ENCODE measurements at regions not wholly inside any gene's neighbourhood (a gene's known extent, or its start where the extent isn't known, plus 50 kb on each side); places are given as distances from the start of the nearest gene placed in this dataset.

- Mint-ChIP-seq H3K4me3 (no peak overlapping the region), H3K4me1 (ENCODE audit: low read depth) (no peaks in the 10 kb centered on the region), H3K27me3 (ENCODE audit: low read depth) (peaks cover 10% of the 10 kb centered on the region), H3K27ac (no peak overlapping the region), H3K9me3 (peaks cover 12% of the 10 kb centered on the region in 2 donors), H3K36me3 (ENCODE audit: insufficient read depth in 2 of 2) (peaks cover 2 to 6% of the 10 kb centered on the region in 2 donors)
- DNase-seq (no peak), ATAC-seq (replicated peaks in 1 of 2) (no peak)
Observed at GRCh38 chr5:173557123-173557903, 59.1 kb downstream of the BOD1 start.

GRCh38 chr5:173556142-173557028, 60.1 kb downstream of the BOD1 start:
- peaks cover 7 to 11% of the 10 kb centered on the region in 2 donors for H3K9me3 Mint-ChIP-seq
- H3K36me3 Mint-ChIP-seq (ENCODE audit: insufficient read depth in 2 of 2) = peaks cover 0 to 6% of the 10 kb centered on the region in 2 donors
- H3K4me1 Mint-ChIP-seq (ENCODE audit: low read depth) = no peaks in the 10 kb centered on the region
- H3K27ac Mint-ChIP-seq = no peak overlapping the region
- DNase-seq (no peak), ATAC-seq (replicated peaks in 1 of 2) (no peak)
- peaks cover 17% of the 10 kb centered on the region for H3K27me3 Mint-ChIP-seq (ENCODE audit: low read depth)
- H3K4me3 Mint-ChIP-seq = no peak overlapping the region

GRCh38 chr5:173554989-173555705, 61.3 kb downstream of the BOD1 start:
- DNase-seq (no peak), ATAC-seq (replicated peaks in 1 of 2) (no peak)
- Mint-ChIP-seq H3K4me3 (no peak overlapping the region), H3K9me3 (peaks cover 4 to 5% of the 10 kb centered on the region in 2 donors), H3K36me3 (ENCODE audit: insufficient read depth in 2 of 2) (no peaks in the 10 kb centered on the region), H3K27me3 (ENCODE audit: low read depth) (peaks cover 19% of the 10 kb centered on the region), H3K4me1 (ENCODE audit: low read depth) (no peaks in the 10 kb centered on the region), H3K27ac (no peak overlapping the region)

- no peaks in the 10 kb centered on the region for H3K36me3 Mint-ChIP-seq (ENCODE audit: insufficient read depth in 2 of 2)
- ATAC-seq (replicated peaks in 1 of 2) (no peak), DNase-seq (no peak)
- no peak overlapping the region for H3K4me3 Mint-ChIP-seq
- no peak overlapping the region for H3K27ac Mint-ChIP-seq
- H3K9me3 Mint-ChIP-seq = no peaks in the 10 kb centered on the region
- H3K27me3 Mint-ChIP-seq (ENCODE audit: low read depth) = peaks cover 19% of the 10 kb centered on the region
- H3K4me1 Mint-ChIP-seq (ENCODE audit: low read depth) = no peaks in the 10 kb centered on the region
Observed at GRCh38 chr5:173554038-173554955, 62.2 kb downstream of the BOD1 start.

- Mint-ChIP-seq H3K4me1 (ENCODE audit: low read depth) (no peaks in the 10 kb centered on the region), H3K36me3 (ENCODE audit: insufficient read depth in 2 of 2) (no peaks in the 10 kb centered on the region), H3K9me3 (no peaks in the 10 kb centered on the region), H3K27me3 (ENCODE audit: low read depth) (peaks cover 24% of the 10 kb centered on the region), H3K27ac (no peak overlapping the region), H3K4me3 (no peak overlapping the region)
- no peak for ATAC-seq (replicated peaks in 1 of 2)
- DNase-seq = no peak
Observed at GRCh38 chr5:173550641-173551040, 65.8 kb downstream of the BOD1 start.

GRCh38 chr5:173549644-173550043, 66.8 kb downstream of the BOD1 start:
- DNase-seq = no peak
- peaks cover 20% of the 10 kb centered on the region for H3K27me3 Mint-ChIP-seq (ENCODE audit: low read depth)
- no peaks in the 10 kb centered on the region for H3K4me1 Mint-ChIP-seq (ENCODE audit: low read depth)
- H3K9me3 Mint-ChIP-seq = no peaks in the 10 kb centered on the region
- H3K27ac Mint-ChIP-seq = no peak overlapping the region
- H3K36me3 Mint-ChIP-seq (ENCODE audit: insufficient read depth in 2 of 2) = no peaks in the 10 kb centered on the region
- H3K4me3 Mint-ChIP-seq = no peak overlapping the region
- ATAC-seq (replicated peaks in 1 of 2) = no peak

GRCh38 chr5:173547579-173547978, 68.9 kb downstream of the BOD1 start:
- no peaks in the 10 kb centered on the region for H3K9me3 Mint-ChIP-seq
- no peak for ATAC-seq (replicated peaks in 1 of 2)
- peaks cover 14% of the 10 kb centered on the region for H3K27me3 Mint-ChIP-seq (ENCODE audit: low read depth)
- no peak overlapping the region for H3K27ac Mint-ChIP-seq
- no peak for DNase-seq
- H3K36me3 Mint-ChIP-seq (ENCODE audit: insufficient read depth in 2 of 2) = no peaks in the 10 kb centered on the region
- H3K4me3 Mint-ChIP-seq = no peak overlapping the region
- H3K4me1 Mint-ChIP-seq (ENCODE audit: low read depth) = no peaks in the 10 kb centered on the region

GRCh38 chr5:173542964-173543363, 73.5 kb downstream of the BOD1 start:
- Mint-ChIP-seq H3K27me3 (ENCODE audit: low read depth) (peaks cover 4% of the 10 kb centered on the region), H3K4me3 (no peak overlapping the region), H3K27ac (no peak overlapping the region), H3K9me3 (no peaks in the 10 kb centered on the region), H3K4me1 (ENCODE audit: low read depth) (no peaks in the 10 kb centered on the region), H3K36me3 (ENCODE audit: insufficient read depth in 2 of 2) (no peaks in the 10 kb centered on the region)
- ATAC-seq (replicated peaks in 1 of 2) (no peak), DNase-seq (no peak)

GRCh38 chr5:173542159-173542558, 74.3 kb downstream of the BOD1 start:
- H3K4me1 Mint-ChIP-seq (ENCODE audit: low read depth) = no peaks in the 10 kb centered on the region

GRCh38 chr5:173538654-173539053, 77.8 kb downstream of the BOD1 start:
- Mint-ChIP-seq H3K27ac (no peak overlapping the region), H3K36me3 (ENCODE audit: insufficient read depth in 2 of 2) (no peaks in the 10 kb centered on the region), H3K9me3 (no peaks in the 10 kb centered on the region), H3K4me3 (no peak overlapping the region), H3K4me1 (ENCODE audit: low read depth) (no peaks in the 10 kb centered on the region), H3K27me3 (ENCODE audit: low read depth) (peaks cover 11% of the 10 kb centered on the region)
- no peak for DNase-seq
- ATAC-seq (replicated peaks in 1 of 2) = no peak

More at GRCh38 chr5:173542159-173542558, 74.3 kb downstream of the BOD1 start:
- DNase-seq = no peak
- ATAC-seq (replicated peaks in 1 of 2) = no peak
- no peaks in the 10 kb centered on the region for H3K36me3 Mint-ChIP-seq (ENCODE audit: insufficient read depth in 2 of 2)
- H3K27me3 Mint-ChIP-seq (ENCODE audit: low read depth) = peaks cover 5% of the 10 kb centered on the region
- no peak overlapping the region for H3K27ac Mint-ChIP-seq
- H3K4me3 Mint-ChIP-seq = no peak overlapping the region
- no peaks in the 10 kb centered on the region for H3K9me3 Mint-ChIP-seq

GRCh38 chr5:173538018-173538417, 78.4 kb downstream of the BOD1 start:
- no peaks in the 10 kb centered on the region for H3K9me3 Mint-ChIP-seq
- H3K4me3 Mint-ChIP-seq = no peak overlapping the region
- no peak for DNase-seq
- no peak overlapping the region for H3K27ac Mint-ChIP-seq
- no peaks in the 10 kb centered on the region for H3K36me3 Mint-ChIP-seq (ENCODE audit: insufficient read depth in 2 of 2)
- no peak for ATAC-seq (replicated peaks in 1 of 2)
- H3K4me1 Mint-ChIP-seq (ENCODE audit: low read depth) = no peaks in the 10 kb centered on the region
- H3K27me3 Mint-ChIP-seq (ENCODE audit: low read depth) = peaks cover 11% of the 10 kb centered on the region

- Mint-ChIP-seq H3K27ac (no peak overlapping the region), H3K4me3 (no peak overlapping the region), H3K36me3 (ENCODE audit: insufficient read depth in 2 of 2) (no peaks in the 10 kb centered on the region), H3K9me3 (no peaks in the 10 kb centered on the region), H3K4me1 (ENCODE audit: low read depth) (no peaks in the 10 kb centered on the region), H3K27me3 (ENCODE audit: low read depth) (peaks cover 11% of the 10 kb centered on the region)
- DNase-seq = no peak
- no peak for ATAC-seq (replicated peaks in 1 of 2)
Observed at GRCh38 chr5:173537228-173537627, 79.2 kb downstream of the BOD1 start.
